SH-SY5Y (cell line): ENCODE measurements at regions not wholly inside any gene's neighbourhood (a gene's known extent, or its start where the extent isn't known, plus 50 kb on each side); places are given as distances from the start of the nearest gene placed in this dataset.

Experiments used
- GATA2 ChIP-seq: IDR thresholded peaks from 2 replicates; pipeline ENCODE4 v1.6.1; 2011; ENCODE audit warnings: mild to moderate bottlenecking, low read depth, low read length
- GATA3 ChIP-seq: IDR thresholded peaks from 2 replicates; pipeline ENCODE4 v1.6.1; 2011; ENCODE audit warnings: low read depth, mild to moderate bottlenecking, low read length, moderate library complexity

GRCh38 chr6:139905404-139906052, 531.1 kb upstream of the CITED2 start:
- TF ChIP-seq GATA3 (no peak), GATA2 (no peak)
